Gastrocnemius medialis (tissue), 4 donors: ENCODE measurements at regions not wholly inside any gene's neighbourhood (a gene's known extent, or its start where the extent isn't known, plus 50 kb on each side); places are given as distances from the start of the nearest gene placed in this dataset.

Source experiments
- POLR2A ChIP-seq, 2 donors: fragments of 450-650 bp; IDR thresholded peaks; one replicate each; pipeline ENCODE4 v1.6.1; 2017; ENCODE audit warnings: antibody characterized with exemption in 2 of 2, mild to moderate bottlenecking in 2 of 2, moderate library complexity in 2 of 2
- TF ChIP-seq, protein P1 (sequence below), 5 experiments: fragments of 450-650 bp in 3 of 5; fragments of 200-600 bp in 2 of 5; sonication (generic) in 2 of 5; IDR thresholded peaks in 4 of 5; conservative IDR thresholded peaks in 1 of 5; 1 replicate in 4 of 5; 2 replicates in 1 of 5; pipeline ENCODE4 v1.5.1; 2016 to 2019; ENCODE audit warnings: antibody characterized with exemption in 5 of 5, mild to moderate bottlenecking in 3 of 5, moderate library complexity in 3 of 5

GRCh38 chr18:42537291-42537690, 578.2 kb downstream of the RIT2 start:
- TF ChIP-seq, protein P1, sequence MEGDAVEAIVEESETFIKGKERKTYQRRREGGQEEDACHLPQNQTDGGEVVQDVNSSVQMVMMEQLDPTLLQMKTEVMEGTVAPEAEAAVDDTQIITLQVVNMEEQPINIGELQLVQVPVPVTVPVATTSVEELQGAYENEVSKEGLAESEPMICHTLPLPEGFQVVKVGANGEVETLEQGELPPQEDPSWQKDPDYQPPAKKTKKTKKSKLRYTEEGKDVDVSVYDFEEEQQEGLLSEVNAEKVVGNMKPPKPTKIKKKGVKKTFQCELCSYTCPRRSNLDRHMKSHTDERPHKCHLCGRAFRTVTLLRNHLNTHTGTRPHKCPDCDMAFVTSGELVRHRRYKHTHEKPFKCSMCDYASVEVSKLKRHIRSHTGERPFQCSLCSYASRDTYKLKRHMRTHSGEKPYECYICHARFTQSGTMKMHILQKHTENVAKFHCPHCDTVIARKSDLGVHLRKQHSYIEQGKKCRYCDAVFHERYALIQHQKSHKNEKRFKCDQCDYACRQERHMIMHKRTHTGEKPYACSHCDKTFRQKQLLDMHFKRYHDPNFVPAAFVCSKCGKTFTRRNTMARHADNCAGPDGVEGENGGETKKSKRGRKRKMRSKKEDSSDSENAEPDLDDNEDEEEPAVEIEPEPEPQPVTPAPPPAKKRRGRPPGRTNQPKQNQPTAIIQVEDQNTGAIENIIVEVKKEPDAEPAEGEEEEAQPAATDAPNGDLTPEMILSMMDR (IDR thresholded peaks at IDR 0.05 in 4 of 5, conservative IDR thresholded peaks at IDR 0.05 in 1 of 5): no peak
- no peak for TF ChIP-seq POLR2A (IDR thresholded peaks at IDR 0.05)
